SK-N-MC (cell line): ENCODE measurements at regions not wholly inside any gene's neighbourhood (a gene's known extent, or its start where the extent isn't known, plus 50 kb on each side); places are given as distances from the start of the nearest gene placed in this dataset.

Experiments
- EZH2 ChIP-seq: fragments of 200-600 bp; sonication (generic); IDR thresholded peaks from one replicate; pipeline ENCODE4 v1.6.1; 2017; ENCODE audit warnings: antibody characterized with exemption
- FOXP2 ChIP-seq: optimal IDR thresholded peaks from 2 replicates; pipeline ENCODE3; 2011; ENCODE audit warnings: mild to moderate bottlenecking, moderate library complexity; ENCODE audit not compliant: insufficient read depth; ENCODE audit errors: extremely low read length, control extremely low read depth
- POLR2AphosphoS5 ChIP-seq: IDR thresholded peaks from 2 replicates; pipeline ENCODE4 v1.6.1; 2012; ENCODE audit warnings: mild to moderate bottlenecking, low read depth, low read length, borderline replicate concordance

- TF ChIP-seq POLR2AphosphoS5 (no peak), EZH2 (no peak), FOXP2 (no peak)
Observed at GRCh38 chr10:2076528-2076927, 339.2 kb upstream of the ADARB2 start.
